GM12864 (cell line): ENCODE measurements at regions not wholly inside any gene's neighbourhood (a gene's known extent, or its start where the extent isn't known, plus 50 kb on each side); places are given as distances from the start of the nearest gene placed in this dataset.

ENCODE experiments used
- DNase-seq: peaks from one replicate; pipeline ENCODE4 v3.0.0-alpha.2; 2011; ENCODE audit warnings: low read depth
- H3K4me3 ChIP-seq: 2 replicates; pipeline ENCODE4 v1.5.1; 2011; ENCODE audit warnings: mild to moderate bottlenecking, low read depth, low read length, control low read depth
- CTCF ChIP-seq: IDR thresholded peaks from 2 replicates; pipeline ENCODE4 v1.5.1; 2011; ENCODE audit warnings: low read depth, mild to moderate bottlenecking, moderate library complexity, low read length, control low read depth, inconsistent platforms; ENCODE audit errors: missing control alignments

- DNase-seq = no peak
- TF ChIP-seq CTCF = no peak
- H3K4me3 ChIP-seq = no peak overlapping the region
Measured at GRCh38 chr15:97237160-97237559, 723.3 kb upstream of the ARRDC4 start.

- TF ChIP-seq CTCF = no peak
- H3K4me3 ChIP-seq = no peak overlapping the region
- no peak for DNase-seq
Measured at GRCh38 chr15:97248376-97248775, 712.1 kb upstream of the ARRDC4 start.

- no peak for DNase-seq
- H3K4me3 ChIP-seq = no peak overlapping the region
- no peak for TF ChIP-seq CTCF
Measured at GRCh38 chr15:97259943-97260342, 700.6 kb upstream of the ARRDC4 start.

GRCh38 chr15:97301166-97301565 lies 659.3 kb upstream of the ARRDC4 start:
- no peak for DNase-seq
- H3K4me3 ChIP-seq = no peak overlapping the region
- TF ChIP-seq CTCF = no peak

- no peak for TF ChIP-seq CTCF
- H3K4me3 ChIP-seq = no peak overlapping the region
- DNase-seq = no peak
Measured at GRCh38 chr15:97316362-97316761, 644.1 kb upstream of the ARRDC4 start.

- DNase-seq = no peak
- H3K4me3 ChIP-seq = no peak overlapping the region
- TF ChIP-seq CTCF = no peak
Measured at GRCh38 chr15:97317163-97317562, 643.3 kb upstream of the ARRDC4 start.

GRCh38 chr15:97319291-97319690 lies 641.2 kb upstream of the ARRDC4 start:
- no peak for DNase-seq
- H3K4me3 ChIP-seq = no peak overlapping the region
- TF ChIP-seq CTCF = no peak
